Right lobe of liver (tissue), 6 donors: ENCODE measurements at regions not wholly inside any gene's neighbourhood (a gene's known extent, or its start where the extent isn't known, plus 50 kb on each side); places are given as distances from the start of the nearest gene placed in this dataset.

Source experiments
- ATAC-seq, 4 donors: fragments of 200-7000 bp; cut with Tn5 transposase; one replicate each; pipeline ENCODE4 v1.9.1; 2020; ENCODE audit warnings: mild to moderate bottlenecking in 4 of 4, moderate library complexity in 4 of 4
- DNase-seq, 3 donors: peaks; one replicate each; pipeline ENCODE4 v3.0.0-alpha.2; 2020
- H3K27ac ChIP-seq, 3 donors: fragments of 200-600 bp; one replicate each; pipeline ENCODE4 v1.8.0; 2022
- H3K27me3 ChIP-seq, 2 donors: fragments of 200-600 bp; one replicate each; pipeline ENCODE4 v1.8.0; 2022
- H3K36me3 ChIP-seq, 4 donors: fragments of 200-600 bp; sonication (generic) in 1 of 4; one replicate each; pipeline versions ENCODE4 v1.5.1 to v1.8.0; 2017 to 2022; ENCODE audit warnings: control low read depth in 1 of 4
- H3K4me1 ChIP-seq, 4 donors: fragments of 200-600 bp; sonication (generic) in 1 of 4; one replicate each; pipeline versions ENCODE4 v1.5.1 to v1.8.0; 2017 to 2022; ENCODE audit warnings: control low read depth in 1 of 4
- H3K4me3 ChIP-seq, 3 donors: fragments of 200-600 bp; one replicate each; pipeline ENCODE4 v1.8.0; 2022
- H3K9me3 ChIP-seq, 4 donors: fragments of 200-600 bp; sonication (generic) in 1 of 4; one replicate each; pipeline versions ENCODE4 v1.5.1 to v1.8.0; 2017 to 2022; ENCODE audit warnings: control low read depth in 1 of 4
- POLR2A ChIP-seq: fragments of 450-650 bp; IDR thresholded peaks from one replicate; pipeline ENCODE4 v1.6.1; 2017; ENCODE audit warnings: antibody characterized with exemption, mild to moderate bottlenecking
- WGBS: methylation state at CpG from one replicate; pipeline ENCODE4 v1.1.6; 2018; ENCODE audit warnings: low coverage, low lambda C conversion rate; ENCODE audit not compliant: insufficient coverage; ENCODE audit errors: missing lambda C conversion rate; 5-methylcytosine and 5-hydroxymethylcytosine counted together
- intact Hi-C, 2 donors: fragments of 100-400 bp; cut with DNase I; formaldehyde crosslinking; loops; one replicate each; pipeline versions ENCODE4 v1.11.2 to v1.14.1; 2022
- TF ChIP-seq, protein P1 (sequence below), 4 donors: fragments of 200-600 bp in 3 of 4; fragments of 450-650 bp in 1 of 4; IDR thresholded peaks; one replicate each; pipeline versions ENCODE4 v1.5.1 to v1.8.0; 2016 to 2022; ENCODE audit warnings: antibody characterized with exemption in 4 of 4, mild to moderate bottlenecking in 2 of 4
- donor health status: DM: no; HTN: yes; CAD: no.
- donor health status: DM: no; HTN: no; CAD: no.
- donor health status: DM: no; HTN: no; CAD: no.
- donor health status: DM: no; HTN: yes; CAD: no.
- donor health status: DM: no; HTN: yes; CAD: no.

DNA sequence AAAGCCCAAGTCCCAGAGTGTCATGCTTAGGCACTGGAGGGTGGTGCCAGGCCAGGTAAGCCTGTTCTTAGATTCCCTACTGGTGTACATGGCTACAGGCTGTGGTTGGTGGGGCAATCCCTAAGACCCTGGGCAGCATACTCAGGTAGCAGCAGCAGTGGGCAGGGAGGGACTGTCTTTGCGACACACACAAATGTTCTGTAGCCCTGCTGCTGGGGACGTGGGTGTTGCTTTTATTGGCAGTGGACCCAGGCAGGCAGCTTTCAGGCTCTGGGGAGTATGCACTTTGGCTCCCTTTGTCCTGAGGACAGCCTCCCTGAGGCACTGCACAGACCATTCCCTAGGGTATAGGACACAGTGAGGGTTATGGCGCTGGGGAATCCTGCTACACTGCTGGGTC, 137.1 kb upstream of the ADAMTS19 start:
- H3K9me3 ChIP-seq = no peaks in the 10 kb centered on the region
- no peak overlapping the region for H3K4me3 ChIP-seq
- H3K27me3 ChIP-seq = no peaks in the 10 kb centered on the region
- TF ChIP-seq, protein P1, sequence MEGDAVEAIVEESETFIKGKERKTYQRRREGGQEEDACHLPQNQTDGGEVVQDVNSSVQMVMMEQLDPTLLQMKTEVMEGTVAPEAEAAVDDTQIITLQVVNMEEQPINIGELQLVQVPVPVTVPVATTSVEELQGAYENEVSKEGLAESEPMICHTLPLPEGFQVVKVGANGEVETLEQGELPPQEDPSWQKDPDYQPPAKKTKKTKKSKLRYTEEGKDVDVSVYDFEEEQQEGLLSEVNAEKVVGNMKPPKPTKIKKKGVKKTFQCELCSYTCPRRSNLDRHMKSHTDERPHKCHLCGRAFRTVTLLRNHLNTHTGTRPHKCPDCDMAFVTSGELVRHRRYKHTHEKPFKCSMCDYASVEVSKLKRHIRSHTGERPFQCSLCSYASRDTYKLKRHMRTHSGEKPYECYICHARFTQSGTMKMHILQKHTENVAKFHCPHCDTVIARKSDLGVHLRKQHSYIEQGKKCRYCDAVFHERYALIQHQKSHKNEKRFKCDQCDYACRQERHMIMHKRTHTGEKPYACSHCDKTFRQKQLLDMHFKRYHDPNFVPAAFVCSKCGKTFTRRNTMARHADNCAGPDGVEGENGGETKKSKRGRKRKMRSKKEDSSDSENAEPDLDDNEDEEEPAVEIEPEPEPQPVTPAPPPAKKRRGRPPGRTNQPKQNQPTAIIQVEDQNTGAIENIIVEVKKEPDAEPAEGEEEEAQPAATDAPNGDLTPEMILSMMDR (IDR thresholded peaks at IDR 0.05) = no peak
- no peak for TF ChIP-seq POLR2A
- H3K27ac ChIP-seq = no peak overlapping the region
- H3K36me3 ChIP-seq = no peaks in the 10 kb centered on the region
- ATAC-seq (no peak), DNase-seq (no peak)
- 50% methylated on average over 2 of the region's 3 CpGs for WGBS
- intact Hi-C loops = no loop called here
- H3K4me1 ChIP-seq = no peaks in the 10 kb centered on the region

DNA sequence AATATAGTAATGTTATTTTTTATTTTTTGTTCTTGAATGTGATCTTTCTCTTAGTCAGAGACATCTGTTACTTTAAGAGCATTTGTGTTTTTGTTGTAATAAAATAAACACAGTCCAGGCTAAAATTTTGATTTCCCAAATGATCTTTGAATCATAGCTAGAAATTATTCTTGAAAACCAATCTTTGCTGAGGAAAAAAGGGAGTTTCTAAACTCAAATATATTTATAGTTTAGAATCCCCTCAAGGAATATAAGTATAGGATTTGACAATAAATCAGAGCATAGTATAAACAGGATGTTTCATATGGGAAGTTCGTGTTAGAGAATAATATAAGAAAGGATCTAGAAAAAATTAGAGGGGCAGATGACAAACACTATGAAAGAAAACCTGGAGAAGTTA, 118.8 kb upstream of the ADAMTS19 start:
- no peak overlapping the region for H3K4me3 ChIP-seq
- H3K36me3 ChIP-seq = no peaks in the 10 kb centered on the region
- 41% methylated on average over 1 of the region's 1 CpG for WGBS
- H3K9me3 ChIP-seq = no peaks in the 10 kb centered on the region
- H3K4me1 ChIP-seq = no peaks in the 10 kb centered on the region
- TF ChIP-seq, protein P1 (IDR thresholded peaks at IDR 0.05) = no peak
- TF ChIP-seq POLR2A = no peak
- DNase-seq (no peak), ATAC-seq (no peak)
- H3K27me3 ChIP-seq = no peaks in the 10 kb centered on the region
- no peak overlapping the region for H3K27ac ChIP-seq
- intact Hi-C loops = no loop called here

DNA sequence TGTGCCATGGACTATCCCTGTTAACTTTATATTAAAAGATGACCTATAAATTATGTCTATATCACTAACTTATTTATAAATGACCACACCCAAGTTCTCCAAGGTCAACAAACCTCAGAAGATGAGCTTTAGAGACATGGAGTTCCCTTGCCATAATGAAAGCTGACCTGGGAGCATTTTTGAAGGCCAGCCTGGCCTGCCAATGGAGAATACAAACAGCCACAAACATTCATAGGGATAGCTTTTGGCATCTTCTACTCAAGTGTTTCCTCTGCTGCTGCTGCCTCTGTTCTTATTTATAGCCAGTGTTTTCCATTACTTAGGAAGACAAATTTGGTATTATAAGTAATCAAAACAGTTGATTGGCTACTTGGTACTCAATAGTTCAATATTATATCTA, 117.3 kb upstream of the ADAMTS19 start:
- H3K27me3 ChIP-seq = no peaks in the 10 kb centered on the region
- DNase-seq (no peak), ATAC-seq (no peak)
- no peak overlapping the region for H3K27ac ChIP-seq
- H3K36me3 ChIP-seq = no peaks in the 10 kb centered on the region
- intact Hi-C loops = no loop called here
- H3K4me3 ChIP-seq = no peak overlapping the region
- H3K9me3 ChIP-seq = no peaks in the 10 kb centered on the region
- no peak for TF ChIP-seq POLR2A
- TF ChIP-seq, protein P1 (IDR thresholded peaks at IDR 0.05) = no peak
- no peaks in the 10 kb centered on the region for H3K4me1 ChIP-seq

DNA sequence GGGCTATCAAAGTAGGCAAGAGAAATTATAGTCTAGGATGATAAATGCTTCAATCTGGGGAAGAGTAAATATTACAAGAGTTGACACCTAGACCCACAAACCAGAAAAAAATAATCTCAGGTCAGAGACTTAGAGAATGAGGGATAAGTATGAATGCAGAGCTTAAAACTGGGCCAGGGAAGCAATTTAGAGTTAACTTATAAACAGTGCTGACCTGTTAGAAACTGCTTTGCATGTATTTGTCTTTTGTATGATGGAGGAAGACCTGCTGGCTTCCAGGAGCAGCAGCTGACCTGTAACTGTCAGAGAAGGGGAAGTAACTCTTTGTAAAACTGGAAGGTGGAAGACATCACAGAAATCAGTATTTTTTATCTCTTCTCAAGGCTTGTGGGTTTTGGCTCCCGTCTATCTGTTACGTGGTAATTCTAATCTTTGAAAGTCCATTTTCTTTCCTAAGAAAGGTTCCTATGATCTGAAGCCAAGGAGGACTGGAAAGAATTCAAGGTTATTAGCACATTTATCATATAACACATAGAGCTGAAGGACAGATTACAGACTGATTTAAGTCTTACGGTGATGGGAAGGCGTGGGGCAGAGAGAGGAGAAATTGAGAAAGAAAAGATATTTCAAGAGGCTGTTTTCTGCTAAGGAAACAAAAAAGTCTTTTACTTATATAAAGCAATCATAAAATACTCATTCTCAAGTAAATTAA, 114.7 kb upstream of the ADAMTS19 start:
- Histone ChIP-seq H3K27me3 (no peaks in the 10 kb centered on the region), H3K27ac (no peak overlapping the region), H3K4me3 (no peak overlapping the region), H3K4me1 (no peaks in the 10 kb centered on the region), H3K9me3 (no peaks in the 10 kb centered on the region), H3K36me3 (no peaks in the 10 kb centered on the region)
- intact Hi-C loops = no loop called here
- TF ChIP-seq, protein P1 (IDR thresholded peaks at IDR 0.05) = no peak
- TF ChIP-seq POLR2A = no peak
- WGBS = 21% methylated on average over 4 of the region's 4 CpGs
- no peak for ATAC-seq
- DNase-seq = no peak

DNA sequence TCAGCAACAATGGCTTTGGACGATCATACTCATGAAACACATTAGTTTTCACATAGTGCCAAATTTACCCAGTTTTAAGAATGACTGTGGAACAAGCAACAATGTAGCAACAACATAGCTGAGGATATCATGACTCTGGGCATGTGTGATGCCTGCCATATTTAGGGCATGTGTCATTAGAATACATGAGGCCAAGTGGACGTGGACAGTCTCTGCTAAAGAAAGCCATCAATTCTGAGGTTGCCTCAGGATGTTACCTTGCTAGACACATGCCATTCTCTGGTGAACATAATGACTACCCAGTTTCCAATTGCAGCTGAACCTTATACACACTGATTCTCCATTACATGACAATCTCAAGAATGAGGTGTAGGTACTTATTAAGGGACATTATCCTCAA, 103.3 kb upstream of the ADAMTS19 start:
- H3K9me3 ChIP-seq = no peaks in the 10 kb centered on the region
- 28% methylated on average over 2 of the region's 2 CpGs for WGBS
- ATAC-seq = no peak
- no peak for TF ChIP-seq POLR2A
- TF ChIP-seq, protein P1 (IDR thresholded peaks at IDR 0.05) = no peak
- no peak for DNase-seq
- H3K27ac ChIP-seq = no peak overlapping the region
- no peaks in the 10 kb centered on the region for H3K36me3 ChIP-seq
- intact Hi-C loops = no loop called here
- no peak overlapping the region for H3K4me3 ChIP-seq
- H3K4me1 ChIP-seq = no peaks in the 10 kb centered on the region
- no peaks in the 10 kb centered on the region for H3K27me3 ChIP-seq
